ENCODE measurements at regions not wholly inside any gene's neighbourhood (a gene's known extent, or its start where the extent isn't known, plus 50 kb on each side); places are given as distances from the start of the nearest gene placed in this dataset.
"Not testable (repeated sequence)": the region's sequence is repeated elsewhere in the genome, so short reads cannot be mapped to it uniquely, and the experiment has no call there.

DNA sequence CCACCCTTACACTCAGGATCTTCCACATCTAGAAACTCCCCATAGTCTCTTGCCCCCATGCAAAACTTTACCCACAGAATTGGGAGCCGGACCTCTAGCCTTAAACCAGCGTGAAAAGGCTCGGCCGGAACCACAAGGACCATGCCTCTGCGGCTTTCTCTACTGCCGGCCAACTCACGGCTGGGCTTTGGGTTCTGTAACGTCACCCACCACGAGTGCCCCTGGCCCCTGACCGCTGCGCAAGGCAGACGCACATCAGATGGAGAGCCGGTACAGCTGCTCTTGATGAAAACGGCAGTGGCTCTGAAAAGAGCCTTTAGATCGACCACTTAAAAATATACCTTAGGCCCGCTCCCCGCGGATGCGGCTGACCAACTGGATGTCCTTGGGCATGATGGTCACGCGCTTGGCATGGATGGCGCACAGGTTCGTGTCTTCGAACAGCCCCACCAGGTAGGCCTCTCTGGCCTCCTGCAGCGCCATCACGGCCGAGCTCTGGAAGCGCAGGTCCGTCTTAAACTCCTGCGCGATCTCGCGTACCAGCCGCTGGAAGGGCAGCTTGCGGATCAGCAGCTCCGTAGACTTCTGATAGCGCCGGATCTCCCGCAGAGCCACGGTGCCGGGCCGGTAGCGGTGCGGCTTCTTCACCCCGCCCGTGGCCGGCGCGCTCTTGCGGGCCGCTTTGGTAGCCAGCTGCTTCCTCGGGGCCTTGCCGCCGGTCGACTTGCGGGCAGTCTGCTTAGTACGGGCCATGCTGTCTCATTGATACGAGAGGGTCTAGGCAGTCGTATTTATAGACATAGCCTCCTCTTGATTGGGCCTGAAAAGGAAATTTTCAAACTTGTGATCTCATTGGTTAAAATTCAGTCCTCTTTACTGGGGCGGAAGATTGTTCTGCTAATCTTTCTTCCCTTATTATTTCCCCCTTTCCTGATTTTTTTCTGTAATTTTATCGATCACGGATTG, 66.3 kb downstream of the FAM72C start:
- DNase-seq: not testable (repeated sequence)

DNA sequence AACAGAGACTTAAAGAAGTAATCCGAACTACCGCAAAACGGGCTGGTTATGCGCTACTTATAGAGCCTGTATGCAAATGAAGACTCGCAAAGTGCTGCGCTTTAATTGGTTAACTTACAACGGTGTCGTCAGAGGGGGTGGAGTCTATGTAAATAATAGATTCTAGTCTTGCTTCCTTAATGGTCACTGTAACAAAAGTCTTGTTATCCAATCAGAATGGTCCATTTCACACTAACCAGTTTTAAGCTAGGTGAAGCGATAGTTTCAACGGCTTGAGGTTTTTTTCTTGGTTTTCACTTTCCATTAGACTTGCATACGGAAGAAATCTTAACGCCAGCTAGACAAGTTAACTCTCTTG, 67.2 kb downstream of the FAM72C start:
- DNase-seq: not testable (repeated sequence)

DNA sequence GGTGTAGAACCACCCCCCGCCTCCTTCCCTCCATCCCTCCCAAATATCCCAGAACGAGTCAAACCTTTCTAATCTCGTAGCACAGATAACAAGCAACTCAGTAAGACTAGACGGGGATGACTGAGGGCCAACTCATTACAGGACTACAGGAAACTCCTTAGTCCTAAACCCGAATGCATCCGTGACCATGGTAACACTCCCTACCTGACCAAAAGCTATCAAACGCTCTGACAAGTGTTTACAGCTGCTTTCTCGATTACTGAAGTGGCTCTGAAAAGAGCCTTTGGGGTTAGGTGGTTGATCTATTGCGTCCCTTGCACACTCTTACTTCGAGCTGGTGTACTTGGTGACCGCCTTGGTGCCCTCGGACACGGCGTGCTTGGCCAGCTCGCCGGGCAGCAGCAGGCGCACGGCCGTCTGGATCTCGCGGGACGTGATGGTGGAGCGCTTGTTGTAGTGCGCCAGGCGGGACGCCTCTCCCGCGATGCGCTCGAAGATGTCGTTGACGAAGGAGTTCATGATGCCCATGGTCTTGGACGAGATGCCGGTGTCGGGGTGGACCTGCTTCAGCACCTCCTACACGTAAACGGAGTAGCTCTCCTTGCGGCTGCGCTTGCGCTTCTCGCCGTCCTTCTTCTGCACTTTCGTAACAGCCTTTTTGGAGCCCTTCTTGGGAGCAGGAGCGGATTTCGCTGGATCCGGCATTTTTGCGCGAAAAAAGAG, 67.7 kb downstream of the FAM72C start:
- DNase-seq: peak in 1 of 3 experiments; percentile 16

DNA sequence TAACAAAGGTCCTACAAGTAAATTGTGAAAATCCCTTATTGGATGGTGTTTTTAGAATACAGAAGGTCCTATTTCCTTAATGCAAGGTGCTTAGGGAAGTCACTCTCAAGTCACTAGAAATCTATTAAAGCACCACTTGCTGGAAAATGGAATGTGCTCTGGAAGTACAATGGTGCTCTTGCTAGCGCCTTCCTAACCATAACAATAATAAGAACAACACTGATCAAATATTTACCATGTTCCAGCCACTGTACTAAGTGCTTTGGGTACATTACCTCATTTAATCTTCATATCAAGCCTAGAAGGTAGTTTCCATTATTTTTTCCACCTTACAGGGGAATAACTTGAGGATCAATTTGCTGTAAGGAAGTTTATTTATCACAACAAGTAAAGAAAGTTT, 75.4 kb downstream of the FAM72C start:
- DNase-seq: not testable (repeated sequence)

DNA sequence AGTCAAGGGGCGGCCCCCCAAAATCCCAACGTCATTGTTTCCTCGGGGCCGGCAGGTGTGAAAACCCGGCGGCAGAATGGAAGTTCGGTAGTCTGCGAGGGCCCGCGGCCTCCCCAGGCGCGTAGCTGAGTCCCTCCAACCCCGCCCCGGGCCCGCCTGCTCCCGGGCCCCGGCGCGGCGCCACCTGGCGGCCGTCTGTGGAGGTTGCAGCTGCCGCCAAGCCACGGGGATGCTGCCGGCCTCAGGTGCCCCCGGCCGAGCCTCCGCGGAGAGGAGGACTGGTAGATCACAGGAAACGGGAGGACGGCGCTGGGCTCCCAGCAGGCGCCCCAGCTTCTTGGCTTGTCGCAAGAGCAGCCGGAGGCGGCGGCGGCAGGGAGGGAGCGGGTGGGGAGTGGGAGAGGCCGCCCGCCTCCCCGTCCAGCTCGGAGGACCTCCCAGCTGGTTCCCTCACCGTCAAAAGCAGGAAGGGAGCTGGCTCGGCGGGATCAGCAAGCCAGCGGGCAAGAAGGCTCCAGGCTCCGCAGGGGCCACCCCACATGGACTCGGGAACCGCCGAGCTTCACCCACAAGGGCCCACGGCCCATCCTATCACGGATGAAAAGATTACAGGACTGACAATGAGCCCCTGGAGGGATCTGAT, 86.7 kb downstream of the FAM72C start:
- not testable (repeated sequence) for DNase-seq

DNA sequence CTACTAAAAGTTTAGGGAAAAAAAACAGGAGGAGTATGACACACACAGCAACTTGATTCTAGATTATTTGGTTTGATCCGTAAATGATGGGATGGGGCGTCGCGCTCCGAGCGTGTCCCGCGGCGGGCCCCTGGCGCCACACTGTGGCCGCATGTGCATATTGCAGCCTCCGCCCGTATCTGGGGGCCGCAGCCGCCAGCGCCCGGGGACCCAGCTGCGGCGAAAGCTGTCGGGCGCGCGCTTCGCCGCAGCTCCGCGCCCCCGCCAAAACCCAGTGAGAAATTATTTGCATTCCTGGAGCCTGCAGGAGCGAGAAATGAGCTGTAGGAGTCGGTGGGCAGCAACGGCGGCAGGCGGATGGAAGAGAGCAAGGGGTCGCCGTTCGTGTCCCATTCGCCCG, 87.3 kb downstream of the FAM72C start:
- DNase-seq: not testable (repeated sequence)

DNA sequence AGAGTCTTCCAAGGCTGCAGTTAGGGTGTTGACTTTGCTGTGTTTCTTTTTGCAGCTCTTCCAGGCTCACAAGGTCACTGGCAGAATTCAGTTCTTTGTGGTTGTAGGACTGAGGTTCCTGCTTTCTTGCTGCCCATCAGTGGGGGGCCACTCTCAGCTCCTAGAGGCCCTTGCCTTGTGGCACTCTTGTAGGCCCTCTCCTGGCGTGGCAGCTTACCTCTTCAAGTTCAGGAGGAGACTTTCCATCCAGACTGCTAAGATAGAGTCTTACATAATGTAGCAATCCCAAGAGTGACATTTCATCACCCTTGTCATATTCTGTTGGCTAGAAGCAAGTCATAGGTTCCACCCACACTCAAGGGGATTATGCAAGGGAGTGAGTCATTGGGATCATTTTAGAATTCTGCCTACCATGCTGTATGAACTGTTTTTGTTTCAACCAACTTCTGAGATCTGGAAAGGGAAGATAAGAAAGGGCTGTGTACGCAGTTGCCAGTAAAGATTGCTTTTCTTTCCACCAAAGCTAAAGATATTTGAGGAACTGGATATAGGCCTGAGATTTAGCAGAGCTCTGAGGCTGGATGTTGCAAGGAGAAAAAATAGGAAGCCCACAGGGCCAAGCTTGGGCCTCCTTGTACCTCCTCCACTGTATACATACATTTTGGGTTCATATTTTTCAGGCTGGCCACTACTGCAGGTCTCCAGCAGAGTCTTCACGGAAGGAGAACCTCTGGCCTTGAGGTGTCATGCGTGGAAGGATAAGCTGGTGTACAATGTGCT, 91.8 kb downstream of the FAM72C start:
- not testable (repeated sequence) for DNase-seq

DNA sequence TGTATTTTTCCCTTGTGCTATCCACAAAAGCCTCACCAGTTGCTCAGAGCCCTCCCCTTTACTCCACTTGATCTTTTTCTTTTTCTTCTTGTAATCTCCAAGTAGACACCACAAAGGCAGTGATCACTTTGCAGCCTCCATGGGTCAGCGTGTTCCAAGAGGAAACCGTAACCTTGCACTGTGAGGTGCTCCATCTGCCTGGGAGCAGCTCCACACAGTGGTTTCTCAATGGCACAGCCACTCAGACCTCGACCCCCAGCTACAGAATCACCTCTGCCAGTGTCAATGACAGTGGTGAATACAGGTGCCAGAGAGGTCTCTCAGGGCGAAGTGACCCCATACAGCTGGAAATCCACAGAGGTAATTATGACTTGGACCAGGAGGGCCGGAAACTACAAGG, 95.8 kb downstream of the FAM72C start:
- DNase-seq: not testable (repeated sequence)

DNA sequence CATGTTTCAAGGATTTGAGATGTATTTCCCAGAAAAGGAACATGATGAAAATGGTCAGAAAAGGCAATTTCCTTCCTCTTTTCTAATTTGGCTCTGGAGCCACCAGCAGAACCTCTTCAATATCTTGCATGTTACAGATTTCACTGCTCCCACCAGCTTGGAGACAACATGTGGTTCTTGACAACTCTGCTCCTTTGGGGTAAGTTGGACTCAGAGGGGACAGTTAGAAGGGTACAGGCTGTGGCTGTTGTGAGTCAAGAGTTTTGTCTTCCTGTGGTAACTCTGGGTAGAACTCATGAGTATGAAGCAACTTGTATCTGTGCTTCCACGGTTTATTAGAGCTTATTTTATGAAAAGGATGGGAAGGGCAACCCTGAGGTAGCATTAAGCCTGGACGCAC, 97.2 kb downstream of the FAM72C start:
- DNase-seq: not testable (repeated sequence)

DNA sequence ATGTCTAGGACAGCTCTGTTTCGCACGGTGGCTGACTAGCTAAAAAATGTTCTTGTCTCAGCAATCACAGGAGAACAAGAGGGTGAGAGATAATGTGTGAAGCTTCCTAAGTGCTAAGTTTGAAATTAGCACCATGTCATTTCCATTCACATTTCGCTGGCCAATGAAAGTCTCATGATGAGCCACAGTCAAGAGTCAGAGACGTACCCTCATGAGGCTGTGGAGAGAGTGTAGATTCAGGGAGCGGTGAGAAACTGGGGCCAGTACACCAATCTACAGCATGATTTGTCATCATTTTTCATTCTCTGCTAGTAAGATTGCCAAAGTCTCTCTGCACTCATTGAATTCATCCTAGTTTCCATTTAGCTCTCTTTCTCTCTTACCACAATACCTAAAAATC, 98.1 kb downstream of the FAM72C start:
- DNase-seq: not testable (repeated sequence)

DNA sequence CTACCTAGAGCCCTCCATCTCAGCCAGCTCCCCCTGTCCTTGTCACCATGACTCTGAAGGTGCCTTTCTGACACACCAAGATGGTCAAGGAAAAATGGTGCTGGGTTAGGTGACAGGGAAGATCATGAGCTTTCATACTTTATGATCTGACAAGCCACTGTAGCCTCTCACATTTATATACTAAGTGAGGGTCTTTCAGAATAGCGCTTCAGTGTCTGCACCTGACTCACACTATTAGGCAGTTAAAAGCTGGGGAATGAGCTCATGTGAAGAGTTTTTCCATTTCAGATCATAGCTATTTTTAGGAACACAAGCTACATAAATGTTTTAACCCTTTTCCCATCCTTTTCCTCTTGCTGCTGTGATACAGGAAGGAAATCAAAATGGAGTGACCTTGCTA, 101.4 kb downstream of the FAM72C start:
- DNase-seq: not testable (repeated sequence)

DNA sequence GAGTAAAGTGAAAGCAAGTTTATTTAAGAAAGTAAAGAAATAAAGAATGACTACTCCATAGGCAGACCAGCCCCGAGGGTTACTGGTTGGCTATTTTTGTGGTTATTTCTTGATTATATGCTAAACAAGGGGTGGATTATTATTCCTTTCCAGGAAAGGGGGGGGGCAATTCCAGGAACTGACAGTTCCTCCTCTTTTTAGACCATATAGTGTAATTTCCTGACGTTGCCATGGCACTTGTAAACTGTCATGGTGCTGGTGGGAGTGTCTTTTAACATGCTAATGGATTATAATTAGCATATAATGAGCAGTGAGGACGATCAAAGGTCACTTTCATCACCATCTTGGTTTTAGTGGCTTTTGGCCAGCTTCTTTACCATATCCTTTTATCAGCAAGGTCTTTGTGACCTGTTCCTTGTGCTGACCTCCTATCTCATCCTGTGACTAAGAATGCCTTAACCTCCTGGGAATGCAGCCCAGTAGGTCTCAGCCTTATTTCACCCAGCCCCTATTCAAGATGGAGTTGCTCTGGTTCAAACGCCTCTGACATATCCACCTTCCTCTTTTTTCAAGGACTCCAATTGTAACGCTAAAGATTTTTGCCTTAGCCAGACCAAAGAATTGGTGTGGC, 104.1 kb downstream of the FAM72C start:
- DNase-seq: not testable (repeated sequence)

DNA sequence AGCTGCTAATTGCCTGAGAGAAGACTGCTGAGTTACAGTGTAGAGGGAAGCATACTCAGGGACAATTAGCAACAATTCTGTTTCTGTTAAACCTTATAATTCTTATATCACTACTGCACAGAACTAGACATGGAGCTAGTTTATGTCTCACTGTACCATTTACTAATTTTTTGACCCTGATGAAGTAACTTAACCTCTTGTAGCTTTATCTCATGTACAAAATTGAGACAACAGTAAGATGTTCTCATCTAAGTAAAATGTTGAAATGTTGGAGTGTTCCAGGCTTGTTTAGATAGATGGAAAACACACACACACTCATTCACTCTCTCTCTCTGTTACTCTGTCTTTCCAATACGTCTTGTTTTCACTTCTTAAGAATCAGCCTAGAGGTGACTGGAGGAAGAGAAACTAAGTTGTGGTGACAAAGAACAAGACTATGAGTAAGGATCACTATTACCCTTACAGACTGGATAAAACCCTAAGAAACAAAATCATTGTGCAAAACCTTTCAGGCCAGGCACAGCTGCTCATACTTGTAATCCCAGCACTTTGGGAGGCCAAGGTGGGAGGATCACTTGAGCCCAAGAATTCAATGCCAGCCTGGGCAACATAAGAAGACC, 107.8 kb downstream of the FAM72C start:
- DNase-seq: not testable (repeated sequence)

DNA sequence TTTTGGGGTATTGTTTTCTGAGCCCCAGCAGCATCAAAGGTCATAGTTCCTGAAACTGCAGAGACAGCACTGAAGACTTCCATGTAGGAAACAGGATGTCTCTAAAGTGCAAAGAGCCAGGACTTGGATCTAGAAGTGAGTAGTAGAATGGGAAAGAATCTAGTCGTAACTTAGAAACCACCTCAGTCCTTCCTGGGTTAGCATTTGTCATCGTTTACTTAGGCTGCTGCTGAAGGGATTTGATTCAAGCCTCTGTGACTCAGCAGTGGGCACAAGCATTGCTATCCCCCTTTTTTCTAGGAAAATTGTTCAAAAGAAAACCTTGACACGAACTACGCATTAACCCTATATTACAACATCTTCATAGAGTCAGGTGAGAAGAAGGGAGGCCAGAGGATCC, 109.1 kb downstream of the FAM72C start:
- not testable (repeated sequence) for DNase-seq

DNA sequence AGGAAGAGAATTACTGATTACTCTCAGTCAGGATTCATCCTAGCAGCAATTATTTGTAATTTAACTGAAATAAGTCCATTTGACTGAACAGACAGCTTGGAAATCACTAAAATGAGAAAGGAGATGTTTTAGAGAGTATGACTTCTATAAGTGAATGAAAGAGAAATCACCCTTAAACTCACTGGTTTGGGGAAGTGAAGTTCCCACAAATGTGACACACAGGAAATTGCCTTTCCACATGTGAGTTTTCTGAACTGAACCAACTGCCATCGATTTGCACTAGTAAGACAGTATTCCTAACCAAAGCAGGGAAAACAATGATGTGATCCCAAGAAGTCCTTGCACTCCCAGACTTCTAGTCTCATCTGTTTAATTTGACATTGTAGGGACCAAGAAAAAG, 110.5 kb downstream of the FAM72C start:
- not testable (repeated sequence) for DNase-seq

DNA sequence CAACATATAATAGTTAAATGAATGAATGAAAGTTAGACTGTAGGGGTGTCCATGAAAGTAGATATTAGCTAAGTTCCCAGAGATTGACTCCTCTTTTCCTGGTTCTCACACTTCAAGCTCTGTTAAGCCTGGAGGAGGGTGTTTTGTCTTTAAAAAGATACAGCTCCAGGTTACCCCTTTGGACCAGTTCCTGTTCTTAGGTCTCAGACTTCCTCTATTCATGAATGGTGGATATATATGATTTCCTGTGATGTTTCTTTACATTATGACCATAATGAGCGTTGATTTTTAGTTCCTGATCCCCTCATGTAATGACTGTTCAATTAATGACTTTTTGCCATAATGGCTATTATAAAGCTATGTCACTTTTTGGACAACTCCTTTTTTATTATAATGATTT, 115.9 kb downstream of the FAM72C start:
- DNase-seq: not testable (repeated sequence)

DNA sequence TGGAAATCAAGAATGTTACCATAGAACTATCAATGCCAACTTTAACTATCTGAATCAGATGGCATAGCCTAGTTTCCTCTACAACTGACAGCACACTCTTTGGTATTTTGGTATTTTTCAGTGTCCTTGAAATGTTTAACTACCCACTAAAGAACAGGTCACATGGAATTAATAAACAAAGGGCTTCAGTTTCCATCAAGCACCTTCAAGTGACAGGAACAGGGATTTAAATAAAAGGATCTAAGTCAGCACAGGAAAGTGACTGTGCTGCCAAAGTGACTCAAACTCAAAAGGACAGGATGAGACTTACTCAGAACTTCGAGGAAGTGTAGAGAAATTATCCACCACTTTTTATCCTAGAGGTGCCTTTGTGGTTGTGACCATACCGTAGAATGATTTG, 117.7 kb downstream of the FAM72C start:
- not testable (repeated sequence) for DNase-seq

DNA sequence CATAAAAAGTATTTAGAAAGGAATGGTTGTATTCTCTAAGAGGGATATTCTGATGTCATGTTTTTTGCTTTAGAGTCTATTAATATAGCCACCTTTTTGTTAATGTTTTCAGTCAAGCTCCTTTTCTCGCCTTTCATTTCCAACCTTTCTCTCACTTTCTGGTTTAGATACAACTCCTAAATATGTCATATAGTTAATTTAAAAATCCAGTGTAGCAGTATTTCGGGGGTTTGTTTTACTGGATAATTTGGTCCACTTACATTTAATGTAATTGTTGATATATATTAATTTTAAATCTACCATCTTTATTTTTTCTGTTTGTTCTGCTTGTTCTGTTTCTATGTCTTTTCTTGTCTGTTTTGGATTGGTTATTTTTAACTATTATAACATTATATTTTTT, 121.1 kb downstream of the FAM72C start:
- DNase-seq: not testable (repeated sequence)

DNA sequence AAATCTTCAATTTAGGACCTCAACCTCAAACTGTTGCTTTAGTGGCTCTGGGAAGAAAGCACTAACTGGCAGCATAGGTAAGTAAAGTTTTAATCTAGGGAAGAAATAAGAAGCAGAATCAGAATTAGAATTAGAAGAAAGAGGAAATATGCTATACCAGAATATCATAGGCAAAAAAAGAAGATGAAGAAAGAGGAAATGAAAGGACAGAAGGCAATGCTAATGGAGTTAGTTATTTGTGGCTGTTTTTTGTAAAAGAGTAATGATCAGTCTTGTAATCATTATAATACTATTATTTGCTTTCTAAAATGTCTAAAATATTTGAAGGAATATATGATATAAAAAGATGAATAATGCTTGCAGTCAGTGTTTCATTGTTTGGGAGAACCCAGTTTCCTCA, 122.9 kb downstream of the FAM72C start:
- DNase-seq: not testable (repeated sequence)

DNA sequence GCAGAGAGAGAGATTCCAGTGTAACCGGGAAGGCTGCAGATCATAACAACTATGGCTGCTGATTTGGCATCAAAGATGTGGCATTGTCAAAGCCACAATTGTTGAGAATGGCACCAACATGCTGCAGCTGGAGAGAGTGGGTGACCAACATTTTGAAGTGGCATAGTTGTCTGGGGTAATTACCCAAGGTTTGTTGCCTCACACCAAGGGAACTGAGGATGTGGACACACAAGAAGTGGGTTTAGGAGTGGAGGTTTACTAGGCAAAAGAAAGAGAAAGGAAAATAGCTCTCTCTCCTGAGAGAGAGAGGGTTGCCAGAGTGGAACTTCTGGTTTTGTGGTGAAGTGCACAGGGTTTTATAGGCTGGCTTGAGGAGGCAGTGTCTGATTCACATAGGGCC, 126.6 kb downstream of the FAM72C start:
- not testable (repeated sequence) for DNase-seq

DNA sequence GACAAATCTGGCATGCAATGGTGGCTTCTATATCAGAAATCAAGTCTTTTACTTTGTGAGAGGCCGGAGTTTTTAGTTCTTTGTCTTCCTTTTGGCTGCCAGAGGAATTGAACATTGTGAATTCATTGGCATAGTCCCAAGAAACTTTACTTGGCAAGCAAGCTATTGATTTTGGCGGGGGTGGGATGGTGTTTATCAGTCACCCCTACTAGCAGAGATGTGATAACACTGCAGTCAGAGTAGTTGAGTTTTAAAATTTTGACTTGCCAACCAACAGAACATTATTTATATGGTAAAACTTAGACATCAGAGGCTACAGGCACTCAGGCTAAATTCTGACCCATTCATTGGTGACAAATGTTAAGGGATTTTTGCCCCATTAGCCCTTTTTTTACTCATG, 129.7 kb downstream of the FAM72C start:
- not testable (repeated sequence) for DNase-seq

DNA sequence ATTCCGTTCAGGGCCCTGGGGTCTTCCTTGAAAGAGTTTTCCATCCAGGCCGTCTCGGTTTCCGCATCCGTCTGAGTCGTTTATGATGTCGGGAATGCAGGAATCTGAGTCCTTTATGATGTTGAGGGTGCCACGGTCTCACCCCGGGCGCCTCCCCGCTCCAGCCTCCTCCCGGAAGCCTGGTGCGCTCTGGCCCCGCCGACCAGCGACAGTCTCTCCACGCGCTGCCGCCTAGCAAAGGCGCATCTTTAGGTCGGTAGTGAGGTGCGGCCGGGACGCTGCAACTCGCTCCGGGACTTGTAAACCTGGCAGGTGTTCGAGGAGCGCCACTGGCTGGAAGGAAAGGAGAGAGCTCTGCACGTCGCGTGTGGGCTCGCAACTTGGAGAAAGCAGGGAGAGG, 132.6 kb downstream of the FAM72C start:
- not testable (repeated sequence) for DNase-seq

Measured in NCI-H1417 (cell line).